ENCODE measurements at regions not wholly inside any gene's neighbourhood (a gene's known extent, or its start where the extent isn't known, plus 50 kb on each side); places are given as distances from the start of the nearest gene placed in this dataset.

GRCh38 chr5:103362211-103362610 lies 103.6 kb downstream of the MACIR start:
- TF ChIP-seq POLR2A (IDR thresholded peaks at IDR 0.05; ENCODE audit: low read length) (no peak), GATA1 (IDR thresholded peaks at IDR 0.05; ENCODE audit: low read depth, low read length) (no peak)
